ENCODE measurements at regions not wholly inside any gene's neighbourhood (a gene's known extent, or its start where the extent isn't known, plus 50 kb on each side); places are given as distances from the start of the nearest gene placed in this dataset.

GRCh38 chr2:106580241-106580640, 93.1 kb downstream of the CD8B2 start:
- TF ChIP-seq POLR2AphosphoS5 (IDR thresholded peaks at IDR 0.05; ENCODE audit: low read depth, low read length), result no peak
- TF ChIP-seq SPI1 (IDR thresholded peaks at IDR 0.05; ENCODE audit: low read depth, low read length), result no peak
- TF ChIP-seq POLR2A (IDR thresholded peaks at IDR 0.05; ENCODE audit: low read depth, low read length), result no peak
- TF ChIP-seq PAX5 (IDR thresholded peaks at IDR 0.05; ENCODE audit: insufficient read depth, low read length, severe bottlenecking), result no peak
